GM21423 (cell line): ENCODE measurements at regions not wholly inside any gene's neighbourhood (a gene's known extent, or its start where the extent isn't known, plus 50 kb on each side); places are given as distances from the start of the nearest gene placed in this dataset.

Experiments used
- ATAC-seq: cut with Tn5 transposase; IDR thresholded peaks from one replicate; pipeline ENCODE4 v1.9.1; 2021; ENCODE audit warnings: mild to moderate bottlenecking, moderate library complexity; ENCODE audit not compliant: unreplicated experiment

DNA sequence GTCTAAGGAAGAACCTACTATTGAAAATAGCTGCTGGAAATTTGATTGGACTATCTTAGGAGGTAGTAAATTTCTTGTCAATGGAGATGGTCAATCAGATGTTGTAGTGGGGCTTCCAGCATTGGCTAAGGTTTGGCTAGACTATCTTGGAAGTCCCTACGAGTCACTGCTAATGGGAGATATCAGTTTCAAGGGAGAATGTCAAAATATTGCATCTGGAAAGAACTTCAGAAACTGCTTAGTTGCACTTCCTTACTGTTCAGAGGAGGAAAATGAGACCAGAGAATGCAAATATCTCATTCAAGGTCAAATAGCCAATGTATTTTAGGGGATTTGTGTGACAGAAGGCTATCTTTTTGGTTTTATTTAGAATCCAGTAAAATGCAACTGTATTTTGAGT, 53.5 kb upstream of the CCN2 start:
- no peak for ATAC-seq

DNA sequence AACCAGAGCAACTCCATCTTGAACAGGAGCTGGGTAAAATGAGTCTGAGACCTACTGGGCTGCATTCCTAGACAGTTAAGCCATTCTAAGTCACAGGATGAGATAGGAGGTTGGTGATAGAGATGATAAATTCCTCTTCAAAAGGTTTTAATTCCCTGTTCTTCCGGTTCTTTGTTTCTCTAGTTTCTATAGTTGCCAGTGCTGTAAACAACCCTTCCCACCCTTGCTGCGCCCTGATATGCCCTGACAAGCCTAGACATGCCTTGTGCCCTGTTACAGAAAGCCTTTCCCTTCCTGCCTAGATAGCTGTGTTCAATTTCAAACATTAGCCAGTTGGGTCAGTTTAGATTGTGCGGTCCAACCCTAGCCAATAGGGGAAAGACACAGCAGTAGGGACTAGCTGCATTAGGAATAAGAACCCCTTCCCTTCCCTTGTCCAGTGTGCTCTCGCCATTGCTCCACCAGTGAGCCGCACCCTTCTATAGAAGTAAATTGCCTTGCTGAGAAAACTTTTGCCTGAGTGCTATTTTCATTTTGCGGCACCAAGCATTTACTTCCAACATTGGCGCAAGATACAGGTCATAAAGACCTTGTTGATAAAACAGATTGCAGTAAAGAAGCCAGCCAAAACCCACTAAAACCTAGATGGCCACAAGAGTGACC, 52.5 kb upstream of the CCN2 start:
- ATAC-seq: no peak
